Gastrocnemius medialis (tissue), 4 donors: ENCODE measurements at regions not wholly inside any gene's neighbourhood (a gene's known extent, or its start where the extent isn't known, plus 50 kb on each side); places are given as distances from the start of the nearest gene placed in this dataset.

Experiments used
- POLR2A ChIP-seq, 2 donors: fragments of 450-650 bp; IDR thresholded peaks; one replicate each; pipeline ENCODE4 v1.6.1; 2017; ENCODE audit warnings: antibody characterized with exemption in 2 of 2, mild to moderate bottlenecking in 2 of 2, moderate library complexity in 2 of 2
- TF ChIP-seq, protein P1 (sequence below), 5 experiments: fragments of 450-650 bp in 3 of 5; fragments of 200-600 bp in 2 of 5; sonication (generic) in 2 of 5; IDR thresholded peaks in 4 of 5; conservative IDR thresholded peaks in 1 of 5; 1 replicate in 4 of 5; 2 replicates in 1 of 5; pipeline ENCODE4 v1.5.1; 2016 to 2019; ENCODE audit warnings: antibody characterized with exemption in 5 of 5, mild to moderate bottlenecking in 3 of 5, moderate library complexity in 3 of 5

DNA sequence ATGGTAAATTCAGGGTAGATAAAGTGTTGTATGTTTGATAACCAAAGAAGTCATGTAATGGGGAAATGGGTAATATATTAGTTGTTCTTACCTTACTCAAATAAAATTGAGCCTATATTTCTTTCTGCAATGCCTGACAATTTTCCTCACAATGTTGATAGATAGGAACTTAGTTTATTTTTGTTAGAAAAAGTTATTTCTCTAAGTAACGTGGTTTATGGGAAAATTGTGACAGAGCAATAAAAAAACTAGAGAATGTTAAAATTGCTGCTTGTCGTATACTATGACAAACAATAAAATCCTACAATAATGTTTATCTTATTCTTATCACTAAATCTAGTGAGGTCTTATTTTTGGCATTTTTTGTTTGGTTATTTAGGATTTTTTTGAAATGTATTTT, 534.1 kb downstream of the TMTC2 start:
- TF ChIP-seq POLR2A (IDR thresholded peaks at IDR 0.05) = no peak
- TF ChIP-seq, protein P1, sequence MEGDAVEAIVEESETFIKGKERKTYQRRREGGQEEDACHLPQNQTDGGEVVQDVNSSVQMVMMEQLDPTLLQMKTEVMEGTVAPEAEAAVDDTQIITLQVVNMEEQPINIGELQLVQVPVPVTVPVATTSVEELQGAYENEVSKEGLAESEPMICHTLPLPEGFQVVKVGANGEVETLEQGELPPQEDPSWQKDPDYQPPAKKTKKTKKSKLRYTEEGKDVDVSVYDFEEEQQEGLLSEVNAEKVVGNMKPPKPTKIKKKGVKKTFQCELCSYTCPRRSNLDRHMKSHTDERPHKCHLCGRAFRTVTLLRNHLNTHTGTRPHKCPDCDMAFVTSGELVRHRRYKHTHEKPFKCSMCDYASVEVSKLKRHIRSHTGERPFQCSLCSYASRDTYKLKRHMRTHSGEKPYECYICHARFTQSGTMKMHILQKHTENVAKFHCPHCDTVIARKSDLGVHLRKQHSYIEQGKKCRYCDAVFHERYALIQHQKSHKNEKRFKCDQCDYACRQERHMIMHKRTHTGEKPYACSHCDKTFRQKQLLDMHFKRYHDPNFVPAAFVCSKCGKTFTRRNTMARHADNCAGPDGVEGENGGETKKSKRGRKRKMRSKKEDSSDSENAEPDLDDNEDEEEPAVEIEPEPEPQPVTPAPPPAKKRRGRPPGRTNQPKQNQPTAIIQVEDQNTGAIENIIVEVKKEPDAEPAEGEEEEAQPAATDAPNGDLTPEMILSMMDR (IDR thresholded peaks at IDR 0.05 in 4 of 5, conservative IDR thresholded peaks at IDR 0.05 in 1 of 5) = no peak
